Upper lobe of left lung (tissue), 4 donors: ENCODE measurements at regions not wholly inside any gene's neighbourhood (a gene's known extent, or its start where the extent isn't known, plus 50 kb on each side); places are given as distances from the start of the nearest gene placed in this dataset.

Source experiments
- POLR2AphosphoS5 ChIP-seq, 2 donors: sonication (generic); formaldehyde crosslinking; IDR thresholded peaks; one replicate each; pipeline ENCODE4 v1.5.1; 2017; ENCODE audit warnings: antibody characterized with exemption in 2 of 2
- TF ChIP-seq, protein P1 (sequence below), 6 experiments: fragments of 450-650 bp in 4 of 6; fragments of 200-600 bp in 2 of 6; sonication (generic) in 2 of 6; IDR thresholded peaks; one replicate each; pipeline ENCODE4 v1.5.1; 2016 to 2019; ENCODE audit warnings: antibody characterized with exemption in 6 of 6

DNA sequence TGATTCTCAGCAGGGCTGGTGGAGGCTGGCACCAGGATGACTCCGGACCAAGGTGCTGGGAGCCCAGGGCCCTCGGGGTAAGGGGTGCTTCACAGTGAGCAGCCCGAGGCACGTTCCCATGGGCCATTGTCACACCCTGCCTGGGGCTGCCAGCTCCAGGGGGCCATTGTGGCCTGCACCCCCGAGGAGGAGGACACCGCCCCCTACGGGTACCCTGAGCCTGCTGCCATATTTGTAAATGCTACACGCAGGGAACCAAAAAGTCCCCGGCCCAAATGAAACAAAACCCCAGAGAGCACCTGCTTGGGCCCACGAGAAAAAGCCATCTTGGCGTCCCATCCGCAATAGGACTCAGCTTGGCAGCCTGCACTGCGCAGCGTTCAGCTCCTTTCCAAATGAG is 64.7 kb upstream of the GATA5 start:
- TF ChIP-seq, protein P1, sequence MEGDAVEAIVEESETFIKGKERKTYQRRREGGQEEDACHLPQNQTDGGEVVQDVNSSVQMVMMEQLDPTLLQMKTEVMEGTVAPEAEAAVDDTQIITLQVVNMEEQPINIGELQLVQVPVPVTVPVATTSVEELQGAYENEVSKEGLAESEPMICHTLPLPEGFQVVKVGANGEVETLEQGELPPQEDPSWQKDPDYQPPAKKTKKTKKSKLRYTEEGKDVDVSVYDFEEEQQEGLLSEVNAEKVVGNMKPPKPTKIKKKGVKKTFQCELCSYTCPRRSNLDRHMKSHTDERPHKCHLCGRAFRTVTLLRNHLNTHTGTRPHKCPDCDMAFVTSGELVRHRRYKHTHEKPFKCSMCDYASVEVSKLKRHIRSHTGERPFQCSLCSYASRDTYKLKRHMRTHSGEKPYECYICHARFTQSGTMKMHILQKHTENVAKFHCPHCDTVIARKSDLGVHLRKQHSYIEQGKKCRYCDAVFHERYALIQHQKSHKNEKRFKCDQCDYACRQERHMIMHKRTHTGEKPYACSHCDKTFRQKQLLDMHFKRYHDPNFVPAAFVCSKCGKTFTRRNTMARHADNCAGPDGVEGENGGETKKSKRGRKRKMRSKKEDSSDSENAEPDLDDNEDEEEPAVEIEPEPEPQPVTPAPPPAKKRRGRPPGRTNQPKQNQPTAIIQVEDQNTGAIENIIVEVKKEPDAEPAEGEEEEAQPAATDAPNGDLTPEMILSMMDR (IDR thresholded peaks at IDR 0.05), result no peak
- no peak for TF ChIP-seq POLR2AphosphoS5 (IDR thresholded peaks at IDR 0.05)
